HG03139 (cell line): ENCODE measurements at regions not wholly inside any gene's neighbourhood (a gene's known extent, or its start where the extent isn't known, plus 50 kb on each side); places are given as distances from the start of the nearest gene placed in this dataset.

Source experiments
- ATAC-seq: cut with Tn5 transposase; IDR thresholded peaks from one replicate; pipeline ENCODE4 v1.9.1; 2021; ENCODE audit not compliant: unreplicated experiment

DNA sequence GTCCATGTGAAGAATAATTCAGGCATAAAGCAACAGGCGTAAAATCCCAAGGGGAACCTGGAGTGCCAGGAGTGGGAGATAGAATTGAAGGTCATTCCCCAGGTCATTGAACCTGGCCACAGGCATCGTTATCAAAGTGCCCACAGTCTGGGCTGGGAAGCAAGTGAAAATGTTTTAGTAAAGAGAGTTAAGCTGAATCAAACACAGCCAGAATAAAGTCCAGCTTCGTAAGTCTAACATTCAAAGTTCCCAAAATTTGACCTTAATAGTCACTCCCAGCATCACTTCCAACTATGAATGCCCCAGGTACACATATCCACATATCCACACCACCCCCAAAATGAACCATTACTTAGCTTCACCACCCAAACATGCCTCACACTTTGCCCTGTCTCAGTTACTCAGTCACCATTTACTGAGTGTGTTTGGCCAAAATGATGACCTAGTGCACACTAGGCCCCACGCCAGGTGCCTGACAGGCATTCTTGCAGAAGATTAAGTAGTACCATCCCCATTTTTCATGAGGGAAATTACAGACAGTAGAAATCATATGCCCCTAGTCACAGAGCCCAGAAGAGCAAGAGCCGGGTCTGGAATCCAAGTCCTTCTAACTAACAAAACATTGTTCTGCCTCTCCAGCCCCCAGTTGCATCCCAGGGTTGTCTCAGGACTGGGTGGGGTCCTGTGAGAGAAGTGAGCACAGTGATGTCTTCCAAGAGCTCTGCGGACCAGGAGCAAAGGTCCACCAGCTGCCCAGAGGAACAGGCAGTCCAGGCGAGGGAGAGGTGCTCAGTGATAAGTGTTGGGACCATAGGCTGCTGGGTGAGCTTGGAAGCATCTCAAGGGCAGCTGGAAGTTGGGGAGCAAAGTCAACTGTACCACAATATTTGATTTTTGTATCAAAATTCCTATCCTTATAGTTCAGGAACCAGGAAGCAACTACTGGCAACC, 65.2 kb upstream of the MYCN start:
- ATAC-seq = no peak

DNA sequence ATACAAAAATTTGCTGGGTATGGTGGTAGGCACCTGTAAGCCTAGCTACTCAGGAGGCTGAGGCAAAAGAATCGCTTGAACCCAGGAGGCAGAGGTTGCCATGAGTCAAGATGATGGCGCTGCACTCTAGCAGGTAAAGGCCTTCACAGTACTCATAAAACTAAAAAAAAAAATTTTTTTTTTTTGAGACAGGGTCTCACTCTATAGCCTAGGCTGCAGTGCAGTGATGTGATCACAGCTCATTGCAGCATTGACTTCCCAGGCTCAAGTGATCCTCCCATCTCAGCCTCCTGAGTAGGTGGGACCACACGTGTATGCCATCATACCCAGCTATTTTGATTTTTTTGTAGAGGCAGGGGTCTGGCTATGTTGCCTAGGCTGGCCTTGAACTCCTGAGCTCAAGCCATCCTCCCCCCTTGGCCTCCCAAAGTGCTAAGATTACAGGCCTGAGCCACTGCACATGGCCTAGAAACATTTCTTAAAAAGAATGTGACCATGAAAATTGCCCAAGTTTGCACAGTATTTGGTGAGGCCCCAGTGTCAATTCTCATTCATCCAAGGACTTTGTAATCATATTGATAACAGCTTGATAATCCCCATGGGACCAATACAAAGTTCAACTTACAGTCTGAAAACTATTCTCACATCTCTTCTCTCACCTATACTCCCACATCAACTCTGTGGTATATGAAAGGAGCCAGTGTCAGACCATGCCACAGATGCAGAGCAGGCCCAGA, 64.2 kb upstream of the MYCN start:
- no peak for ATAC-seq

DNA sequence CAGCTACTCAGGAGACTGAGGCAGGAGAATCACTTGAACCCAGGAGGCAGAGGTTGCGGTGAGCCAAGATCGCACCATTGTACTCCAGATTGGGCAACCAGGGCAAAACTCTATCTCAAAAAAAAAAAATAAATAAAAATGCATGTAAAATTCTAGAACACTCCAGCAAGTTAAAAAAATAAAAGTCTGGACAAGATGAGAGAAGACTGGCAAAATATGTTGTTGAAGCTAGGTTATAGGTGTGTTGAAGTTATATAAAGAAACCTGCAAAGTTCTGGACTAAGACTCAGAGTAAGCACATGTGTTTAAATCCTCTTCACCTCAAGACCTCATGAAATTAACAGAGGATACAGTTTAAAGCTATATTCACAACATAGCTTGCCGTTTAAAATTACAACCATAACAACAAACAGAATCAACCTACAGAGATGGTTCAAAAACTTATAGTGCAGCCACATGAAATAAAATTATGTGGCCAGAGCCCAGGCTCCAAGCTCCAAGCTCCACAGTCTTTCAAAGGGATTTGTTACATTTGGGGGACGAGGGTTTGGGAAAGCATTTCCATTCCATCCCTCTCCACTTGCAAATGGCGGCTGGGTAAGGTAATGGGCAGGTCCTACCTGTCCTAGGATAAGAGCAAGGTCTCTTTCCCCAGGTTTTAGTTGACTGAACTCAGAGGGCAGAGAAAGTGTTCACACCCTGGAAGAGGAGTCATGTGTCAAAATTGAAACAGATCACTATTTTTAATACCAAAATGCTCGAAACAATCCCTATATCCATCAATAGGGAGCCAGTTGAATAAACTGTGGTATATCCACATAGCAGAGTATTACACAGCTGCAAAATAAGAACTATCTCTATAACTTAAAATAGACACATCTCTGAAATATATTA, 59.9 kb upstream of the MYCN start:
- ATAC-seq = no peak

DNA sequence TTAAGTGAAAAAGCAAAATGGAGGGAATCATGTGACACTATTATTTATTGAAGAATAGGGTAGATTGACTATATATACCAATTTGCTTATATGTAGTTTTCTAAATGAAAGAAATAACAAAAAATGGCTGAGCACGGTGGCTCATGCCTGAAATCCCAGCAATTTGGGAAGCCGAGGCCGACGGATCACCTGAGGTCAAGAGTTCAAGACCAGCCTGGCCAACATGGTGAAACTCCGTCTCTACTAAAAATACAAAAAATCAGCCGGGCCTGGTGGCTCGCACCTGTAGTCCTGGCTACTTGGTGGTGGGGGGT, 59.3 kb upstream of the MYCN start:
- ATAC-seq = no peak

DNA sequence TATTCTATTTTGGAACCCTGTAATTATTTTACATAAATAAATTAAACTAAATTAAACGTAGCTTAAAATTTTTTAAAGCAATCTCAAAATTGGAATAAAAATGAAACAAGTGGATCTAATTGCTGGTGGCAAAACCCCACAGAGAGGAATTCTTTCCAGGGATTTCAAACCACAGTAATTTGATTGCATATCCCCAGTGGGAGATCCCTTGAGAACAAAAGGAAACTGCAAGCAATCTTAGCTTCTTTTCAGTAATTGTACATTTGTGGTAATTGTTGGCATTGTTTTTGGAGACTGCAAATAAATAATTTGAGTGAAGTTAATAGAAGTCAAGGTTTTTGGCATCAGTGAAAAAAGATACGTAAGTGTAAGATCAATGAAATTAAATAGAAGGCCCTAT, 58.7 kb upstream of the MYCN start:
- ATAC-seq = no peak

DNA sequence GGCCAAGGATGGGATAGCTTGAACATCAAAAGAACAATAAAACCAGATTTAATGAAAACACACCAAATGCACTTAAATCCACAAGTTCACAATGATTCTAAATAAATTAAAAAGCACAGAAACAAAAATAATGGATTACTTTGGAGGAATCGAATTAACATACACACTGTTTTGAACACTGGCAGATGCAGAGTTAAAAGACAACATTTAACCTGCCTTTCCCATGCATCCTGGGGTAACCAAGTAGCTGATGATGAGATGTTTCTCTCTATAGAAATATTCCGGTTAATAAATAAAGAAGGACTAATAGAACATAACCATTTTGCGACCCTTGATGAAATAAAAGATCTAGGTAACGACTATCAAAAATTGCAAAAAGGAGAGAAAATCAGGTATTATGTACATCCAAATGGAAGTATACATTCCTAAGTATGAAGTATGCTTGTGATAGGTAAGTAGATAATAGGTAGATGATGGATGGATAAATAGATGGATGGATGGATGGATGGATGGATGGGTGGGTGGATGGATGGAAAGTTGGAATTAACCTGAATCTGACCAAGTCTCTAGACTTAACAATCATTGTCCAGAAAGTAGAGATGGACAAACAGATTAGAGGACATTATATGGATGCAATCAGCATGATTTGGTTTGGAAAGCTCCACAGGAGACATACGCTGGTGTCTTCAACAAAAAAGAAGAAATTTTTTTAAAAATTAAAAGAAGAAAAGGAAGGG, 57.4 kb upstream of the MYCN start:
- ATAC-seq = no peak

DNA sequence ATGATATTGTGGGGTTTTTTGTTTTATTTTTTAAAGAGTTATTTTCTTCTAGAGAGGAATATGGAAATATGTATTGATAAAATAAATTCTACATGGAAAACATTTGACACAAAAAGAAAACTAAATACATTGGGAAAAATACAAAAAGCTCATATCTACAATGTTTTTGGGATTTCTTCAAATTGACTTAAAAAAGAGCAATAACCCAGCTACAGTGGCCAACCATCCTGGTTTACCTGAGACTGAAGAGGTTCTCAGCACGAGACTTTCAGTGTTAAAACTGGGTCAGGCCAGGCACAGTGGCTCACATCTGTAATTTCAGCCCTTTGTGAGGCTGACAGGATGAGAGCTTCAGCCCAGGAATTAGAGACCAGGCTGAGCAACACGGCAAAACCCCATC, 56.7 kb upstream of the MYCN start:
- ATAC-seq = no peak

DNA sequence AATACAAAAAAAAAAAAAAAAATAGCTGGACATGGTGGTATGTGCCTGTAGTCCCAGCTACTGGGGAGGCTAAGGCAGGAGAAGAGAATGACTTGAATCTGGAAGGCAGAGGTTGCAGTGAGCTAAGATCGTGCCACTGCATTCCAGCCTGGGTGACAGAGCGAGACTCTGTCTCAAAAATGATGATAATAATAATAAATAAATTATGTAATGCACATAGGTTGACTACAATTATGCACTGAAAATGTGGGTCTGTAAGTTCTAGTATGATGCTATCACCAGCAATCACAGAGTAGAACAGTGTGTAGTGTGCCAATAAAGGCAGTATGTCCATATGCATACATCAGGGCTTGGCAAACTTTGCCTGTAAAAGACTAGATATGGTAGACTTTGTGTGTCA, 55.6 kb upstream of the MYCN start:
- ATAC-seq = no peak

DNA sequence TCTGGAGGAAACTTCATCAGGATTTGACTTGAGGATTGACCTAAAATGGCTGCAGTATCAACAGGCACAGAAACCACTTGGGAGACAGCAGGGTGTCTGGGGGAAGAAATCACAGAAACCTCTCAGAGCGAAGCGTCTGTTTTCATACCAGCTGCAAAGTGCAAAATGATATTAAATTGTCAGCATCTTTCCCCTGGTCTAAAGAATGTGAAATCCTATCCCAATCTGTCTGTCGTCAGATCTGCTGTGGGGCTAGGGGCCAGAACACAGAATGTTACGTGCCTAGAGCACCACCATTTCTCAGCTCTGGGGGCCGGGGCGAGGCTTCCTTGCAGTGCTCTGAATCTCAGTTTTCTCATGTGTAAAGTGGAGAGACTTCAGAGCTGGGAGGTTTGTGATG, 54.1 kb upstream of the MYCN start:
- ATAC-seq = no peak

DNA sequence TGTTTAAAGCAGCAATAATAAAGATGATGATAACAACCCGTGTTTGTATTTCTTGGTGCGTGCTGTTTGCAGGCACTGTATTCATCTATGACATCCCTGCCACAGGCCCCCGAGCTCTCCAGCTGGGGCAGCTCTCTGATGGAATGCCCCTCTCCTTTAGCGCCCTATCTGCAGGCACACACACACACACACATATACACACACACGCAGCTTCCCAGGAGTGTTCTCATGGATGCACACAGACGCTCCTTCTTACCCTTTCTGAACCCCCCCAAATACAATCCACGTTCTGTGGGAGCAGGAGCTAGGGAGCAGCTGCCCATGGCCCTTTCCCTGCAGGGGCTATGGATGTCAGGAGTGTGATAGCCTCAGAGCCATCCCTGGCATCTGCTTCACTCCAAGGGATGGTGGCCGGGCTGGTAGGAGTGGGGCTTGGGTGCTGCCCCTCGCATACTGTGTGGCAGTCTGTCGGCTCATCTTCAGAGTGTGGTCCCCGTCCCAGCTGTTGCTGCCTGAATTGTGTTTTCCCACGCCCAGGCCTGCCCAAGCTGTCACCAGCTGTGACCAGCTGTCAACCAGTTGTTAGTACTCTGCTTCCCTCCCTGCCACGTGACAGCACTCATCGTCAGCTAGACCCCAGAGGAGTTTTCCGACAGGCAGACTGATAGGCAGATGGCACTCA, 50.8 kb upstream of the MYCN start:
- no peak for ATAC-seq

DNA sequence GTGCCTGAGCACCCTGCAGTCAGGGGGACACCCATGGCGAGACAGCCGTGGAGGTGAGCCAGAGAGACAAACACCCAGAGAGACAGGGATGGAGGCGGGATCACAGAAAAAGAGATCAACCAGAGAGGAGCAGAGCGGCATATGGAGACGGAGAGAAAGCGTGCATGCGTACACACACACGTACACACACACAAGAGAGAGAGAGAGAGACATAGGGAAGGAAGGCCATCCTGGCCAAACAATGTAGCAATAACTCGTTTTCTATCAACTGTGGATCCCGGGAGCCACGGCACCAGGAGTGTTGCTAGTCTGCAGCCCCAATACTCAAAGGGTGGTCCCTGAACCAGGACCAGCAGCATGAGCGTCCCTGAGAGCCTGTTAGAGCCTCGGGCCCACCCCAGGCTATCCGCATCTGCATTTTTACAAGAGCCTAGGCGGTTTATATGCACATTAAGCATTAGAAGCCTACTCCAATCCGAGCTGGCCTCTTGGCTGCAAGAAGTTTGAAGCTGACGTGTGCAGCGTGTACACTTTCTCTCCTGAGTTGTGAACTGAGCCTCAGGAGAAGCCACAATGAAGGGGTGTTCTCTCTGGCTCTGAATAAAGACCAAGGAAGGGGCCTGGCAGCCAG, 50.1 kb upstream of the MYCN start:
- ATAC-seq = no peak
